OCI-LY7 (cell line): ENCODE measurements at regions not wholly inside any gene's neighbourhood (a gene's known extent, or its start where the extent isn't known, plus 50 kb on each side); places are given as distances from the start of the nearest gene placed in this dataset.

ENCODE experiments used
- BruUV-seq: library from RNA; stranded (reverse); fragments of 400-500 nt; replicated peaks from 2 replicates; lab custom pipeline; 2021; lab: Mats Ljungman, UMichigan
- CTCF ChIA-PET: fragments of 300-600 bp; sonication (Branson Sonifier 250); formaldehyde crosslinking; loops from one replicate; lab custom pipeline; 2022; ENCODE audit warnings: antibody characterized with exemption; ENCODE audit not compliant: unreplicated experiment; lab: Charles Lee
- POLR2A ChIA-PET: fragments of 300-600 bp; sonication (Branson Sonifier 250); formaldehyde crosslinking; loops from one replicate; lab custom pipeline; 2022; ENCODE audit warnings: antibody characterized with exemption; lab: Charles Lee
- DNase-seq: peaks from one replicate; pipeline ENCODE4 v3.0.0-alpha.2; 2015; ENCODE audit warnings: low spot score
- H2AFZ ChIP-seq: fragments of 200-600 bp; sonication (generic), shearing (Covaris generic); 2 replicates; pipeline ENCODE4 v1.6.1; 2014; ENCODE audit warnings: mild to moderate bottlenecking, antibody characterized with exemption, low read length, moderate library complexity
- H3K27ac ChIP-seq: fragments of 200-600 bp; sonication (generic); 2 replicates; pipeline ENCODE4 v1.5.1; 2014; ENCODE audit warnings: mixed run types, low read depth, mild to moderate bottlenecking, moderate library complexity, low read length, inconsistent platforms; ENCODE audit not compliant: poor library complexity, severe bottlenecking
- H3K36me3 ChIP-seq: fragments of 200-600 bp; sonication (generic); 2 replicates; pipeline ENCODE4 v1.6.1; 2014; ENCODE audit warnings: mild to moderate bottlenecking, antibody characterized with exemption, low read length, moderate library complexity, mixed read lengths; ENCODE audit not compliant: insufficient read depth
- H3K4me1 ChIP-seq: fragments of 200-600 bp; sonication (generic); 2 replicates; pipeline ENCODE4 v1.5.1; 2014; ENCODE audit warnings: mild to moderate bottlenecking, low read length; ENCODE audit not compliant: insufficient read depth, poor library complexity, severe bottlenecking
- H3K4me2 ChIP-seq: fragments of 200-600 bp; sonication (generic); 2 replicates; pipeline ENCODE4 v1.6.1; 2014; ENCODE audit warnings: mild to moderate bottlenecking, low read length
- H3K4me3 ChIP-seq: fragments of 200-600 bp; sonication (generic); 2 replicates; pipeline ENCODE4 v1.5.1; 2014; ENCODE audit warnings: mild to moderate bottlenecking, low read depth, low read length; ENCODE audit not compliant: poor library complexity, severe bottlenecking
- H3K79me2 ChIP-seq: fragments of 200-600 bp; sonication (generic); 2 replicates; pipeline ENCODE4 v1.6.1; 2016; ENCODE audit warnings: low read depth, mild to moderate bottlenecking, low read length, moderate library complexity, mixed read lengths; ENCODE audit not compliant: insufficient read depth
- H3K9me2 ChIP-seq: fragments of 200-600 bp; sonication (generic); 2 replicates; pipeline ENCODE4 v1.6.1; 2016; ENCODE audit warnings: mild to moderate bottlenecking, low read length, mixed read lengths; ENCODE audit not compliant: insufficient read depth
- H3K9me3 ChIP-seq: fragments of 200-600 bp; sonication (generic); 2 replicates; pipeline ENCODE4 v1.6.1; 2014; ENCODE audit warnings: mild to moderate bottlenecking, mixed run types, low read length, mixed read lengths
- H4K20me1 ChIP-seq: fragments of 200-600 bp; sonication (generic); 2 replicates; pipeline ENCODE4 v1.6.1; 2014; ENCODE audit warnings: mild to moderate bottlenecking, antibody characterized with exemption, low read length, moderate library complexity, mixed read lengths; ENCODE audit not compliant: insufficient read depth
- EZH2phosphoT487 ChIP-seq: fragments of 200-600 bp; sonication (generic); IDR thresholded peaks from 2 replicates; pipeline ENCODE4 v1.6.1; 2018; ENCODE audit warnings: low read depth, borderline replicate concordance, mild to moderate bottlenecking, mixed run types, antibody characterized with exemption, low read length, moderate library complexity, mixed read lengths
- intact Hi-C: fragments of 100-400 bp; cut with micrococcal nuclease; formaldehyde crosslinking; loops from one replicate; pipeline ENCODE4 v1.10.0; 2022; ENCODE audit not compliant: unreplicated experiment
- TF ChIP-seq, protein P1 (sequence below): fragments of 200-600 bp; sonication (generic); conservative IDR thresholded peaks from 2 replicates; pipeline ENCODE4 v1.5.1; 2014; ENCODE audit warnings: mild to moderate bottlenecking, antibody characterized with exemption, low read length, moderate library complexity, mixed read lengths

GRCh38 chr14:106778986-106779385 is 1252.6 kb downstream of the TMEM121 start:
- H3K79me2 ChIP-seq, result no peaks in the 10 kb centered on the region
- H3K4me1 ChIP-seq, result peaks cover 16% of the 10 kb centered on the region
- H2AFZ ChIP-seq, result no peak overlapping the region
- no peak for TF ChIP-seq EZH2phosphoT487
- TF ChIP-seq, protein P1, sequence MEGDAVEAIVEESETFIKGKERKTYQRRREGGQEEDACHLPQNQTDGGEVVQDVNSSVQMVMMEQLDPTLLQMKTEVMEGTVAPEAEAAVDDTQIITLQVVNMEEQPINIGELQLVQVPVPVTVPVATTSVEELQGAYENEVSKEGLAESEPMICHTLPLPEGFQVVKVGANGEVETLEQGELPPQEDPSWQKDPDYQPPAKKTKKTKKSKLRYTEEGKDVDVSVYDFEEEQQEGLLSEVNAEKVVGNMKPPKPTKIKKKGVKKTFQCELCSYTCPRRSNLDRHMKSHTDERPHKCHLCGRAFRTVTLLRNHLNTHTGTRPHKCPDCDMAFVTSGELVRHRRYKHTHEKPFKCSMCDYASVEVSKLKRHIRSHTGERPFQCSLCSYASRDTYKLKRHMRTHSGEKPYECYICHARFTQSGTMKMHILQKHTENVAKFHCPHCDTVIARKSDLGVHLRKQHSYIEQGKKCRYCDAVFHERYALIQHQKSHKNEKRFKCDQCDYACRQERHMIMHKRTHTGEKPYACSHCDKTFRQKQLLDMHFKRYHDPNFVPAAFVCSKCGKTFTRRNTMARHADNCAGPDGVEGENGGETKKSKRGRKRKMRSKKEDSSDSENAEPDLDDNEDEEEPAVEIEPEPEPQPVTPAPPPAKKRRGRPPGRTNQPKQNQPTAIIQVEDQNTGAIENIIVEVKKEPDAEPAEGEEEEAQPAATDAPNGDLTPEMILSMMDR, result no peak
- H3K9me2 ChIP-seq, result no peaks in the 10 kb centered on the region
- CTCF ChIA-PET, result no interaction called here
- no TSS peak for BruUV-seq
- H3K9me3 ChIP-seq, result peaks cover 17% of the 10 kb centered on the region
- DNase-seq, result no peak
- H3K27ac ChIP-seq, result no peak overlapping the region
- no peak overlapping the region for H3K4me3 ChIP-seq
- no peaks in the 10 kb centered on the region for H3K36me3 ChIP-seq
- intact Hi-C loops, result no loop called here
- no peak overlapping the region for H3K4me2 ChIP-seq
- no peaks in the 10 kb centered on the region for H4K20me1 ChIP-seq
- POLR2A ChIA-PET, result interaction anchor here (0.7 kb wide), 1 partner anchor 70 kb away, joined by 3 read pairs; no protein-coding TSS in a partner anchor

GRCh38 chr14:106786697-106787096 is 1260.3 kb downstream of the TMEM121 start:
- Histone ChIP-seq H4K20me1 (no peaks in the 10 kb centered on the region), H3K27ac (no peak overlapping the region), H3K36me3 (no peaks in the 10 kb centered on the region), H3K4me1 (no peaks in the 10 kb centered on the region), H3K79me2 (no peaks in the 10 kb centered on the region), H3K4me3 (no peak overlapping the region), H3K9me2 (no peaks in the 10 kb centered on the region), H3K9me3 (no peaks in the 10 kb centered on the region), H2AFZ (no peak overlapping the region), H3K4me2 (no peak overlapping the region)
- CTCF ChIA-PET, result no interaction called here
- POLR2A ChIA-PET, result no interaction called here
- no peak for DNase-seq
- no peak for TF ChIP-seq EZH2phosphoT487
- TF ChIP-seq, protein P1, result no peak
- no TSS peak for BruUV-seq
- intact Hi-C loops, result no loop called here

DNA sequence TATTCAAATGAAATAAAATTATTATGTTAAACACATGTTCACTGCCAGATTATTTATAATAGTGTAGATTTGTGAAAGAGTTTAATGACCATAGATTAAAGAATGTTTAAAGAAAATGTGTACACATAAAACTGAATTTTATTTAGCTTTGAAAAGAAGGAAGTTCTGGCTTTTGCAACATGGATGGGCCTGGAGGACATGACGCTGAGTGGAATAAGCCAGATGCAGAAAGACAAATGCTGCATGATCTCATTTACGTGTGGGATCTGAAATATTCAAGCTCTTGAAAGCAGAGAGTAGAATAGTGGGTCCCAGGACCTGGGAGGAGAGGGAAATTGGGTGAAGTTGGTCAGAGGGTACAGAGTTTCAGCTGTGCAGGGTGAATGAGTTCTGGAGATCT is 1261.2 kb downstream of the TMEM121 start:
- BruUV-seq, result no TSS peak
- Histone ChIP-seq H3K9me3 (no peaks in the 10 kb centered on the region), H3K4me3 (no peak overlapping the region), H3K79me2 (no peaks in the 10 kb centered on the region), H3K9me2 (no peaks in the 10 kb centered on the region), H3K27ac (no peak overlapping the region), H3K4me2 (no peak overlapping the region), H2AFZ (0 out of 2 replicates have a peak overlapping the region, but pooled peaks have one; percentile 17), H3K36me3 (no peaks in the 10 kb centered on the region), H4K20me1 (no peaks in the 10 kb centered on the region), H3K4me1 (no peaks in the 10 kb centered on the region)
- DNase-seq, result no peak
- TF ChIP-seq EZH2phosphoT487, result no peak
- TF ChIP-seq, protein P1, result no peak
- ChIA-PET POLR2A (no interaction called here), CTCF (no interaction called here)
- intact Hi-C loops, result no loop called here
